Osteocyte (in vitro differentiated cells): ENCODE measurements at regions not wholly inside any gene's neighbourhood (a gene's known extent, or its start where the extent isn't known, plus 50 kb on each side); places are given as distances from the start of the nearest gene placed in this dataset.

Source experiments
- DNase-seq: peaks from one replicate; pipeline ENCODE4 v3.0.0; 2021; ENCODE audit warnings: mixed read lengths; ENCODE audit not compliant: unreplicated experiment; ENCODE audit errors: extremely low spot score
- H3K27ac Mint-ChIP-seq: one replicate; pipeline ENCODE4 v1.8.0; 2021; ENCODE audit warnings: mild to moderate bottlenecking, mixed read lengths; ENCODE audit not compliant: unreplicated experiment
- H3K27me3 Mint-ChIP-seq: one replicate; pipeline ENCODE4 v1.8.0; 2021; ENCODE audit warnings: mixed read lengths; ENCODE audit not compliant: unreplicated experiment
- H3K36me3 Mint-ChIP-seq: one replicate; pipeline ENCODE4 v1.8.0; 2021; ENCODE audit warnings: mixed read lengths; ENCODE audit not compliant: unreplicated experiment
- H3K4me1 Mint-ChIP-seq: one replicate; pipeline ENCODE4 v1.8.0; 2021; ENCODE audit warnings: mixed read lengths; ENCODE audit not compliant: unreplicated experiment
- H3K4me3 Mint-ChIP-seq: one replicate; pipeline ENCODE4 v1.8.0; 2021; ENCODE audit warnings: mild to moderate bottlenecking, moderate library complexity, mixed read lengths; ENCODE audit not compliant: unreplicated experiment
- H3K9me3 Mint-ChIP-seq: one replicate; pipeline ENCODE4 v1.8.0; 2021; ENCODE audit warnings: mixed read lengths; ENCODE audit not compliant: unreplicated experiment
- CTCF ChIP-seq: fragments of 200-600 bp; sonication (generic); IDR thresholded peaks from 2 replicates; pipeline ENCODE4 v1.5.0; 2021; ENCODE audit warnings: antibody characterized with exemption, mild to moderate bottlenecking, moderate library complexity

DNA sequence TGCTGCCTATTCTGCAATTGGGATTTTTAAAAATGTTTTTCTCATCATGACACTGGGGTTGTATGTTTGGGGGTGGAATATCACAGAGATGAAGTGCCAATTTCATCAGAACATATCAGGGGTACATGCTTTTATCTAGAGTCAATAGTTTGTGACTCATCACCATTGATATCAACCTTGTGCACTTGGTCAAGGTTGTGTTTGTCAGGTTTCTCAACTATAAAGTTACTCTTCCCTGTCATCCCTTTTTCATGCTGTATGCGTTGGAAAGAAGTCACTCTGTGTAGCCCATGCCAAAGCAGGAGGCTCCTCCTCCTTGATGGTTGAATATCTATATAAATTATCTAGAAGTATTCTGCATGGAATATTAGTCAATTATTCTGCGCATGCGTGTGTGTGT lies 145.4 kb upstream of the TSHZ2 start:
- Mint-ChIP-seq H3K9me3 (peaks cover 25% of the 10 kb centered on the region), H3K4me3 (no peak overlapping the region), H3K36me3 (no peaks in the 10 kb centered on the region), H3K27me3 (no peaks in the 10 kb centered on the region), H3K4me1 (no peaks in the 10 kb centered on the region), H3K27ac (no peak overlapping the region)
- TF ChIP-seq CTCF: no peak
- DNase-seq: no peak

DNA sequence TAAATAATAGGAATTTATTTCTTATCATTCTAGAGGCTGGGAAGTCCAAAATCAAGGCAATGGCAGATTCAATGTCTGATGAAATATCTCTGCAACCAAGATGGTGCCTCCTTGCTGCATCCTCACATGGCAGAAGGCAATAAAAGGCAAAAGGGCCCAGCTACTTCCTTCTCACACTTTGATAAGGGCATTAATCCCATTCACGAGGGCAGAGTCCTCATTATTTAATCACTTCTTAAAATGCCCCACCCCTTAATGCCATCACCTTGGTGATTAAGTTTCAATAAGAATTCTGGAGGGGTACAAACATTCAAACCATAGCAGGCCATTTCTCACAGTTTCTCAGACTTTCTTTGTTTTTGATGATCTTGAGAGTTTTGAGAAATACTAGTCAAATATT lies 145.8 kb upstream of the TSHZ2 start:
- H3K36me3 Mint-ChIP-seq: no peaks in the 10 kb centered on the region
- no peak for DNase-seq
- H3K27me3 Mint-ChIP-seq: no peaks in the 10 kb centered on the region
- no peak for TF ChIP-seq CTCF
- peaks cover 25% of the 10 kb centered on the region for H3K9me3 Mint-ChIP-seq
- no peak overlapping the region for H3K4me3 Mint-ChIP-seq
- H3K4me1 Mint-ChIP-seq: no peaks in the 10 kb centered on the region
- no peak overlapping the region for H3K27ac Mint-ChIP-seq

DNA sequence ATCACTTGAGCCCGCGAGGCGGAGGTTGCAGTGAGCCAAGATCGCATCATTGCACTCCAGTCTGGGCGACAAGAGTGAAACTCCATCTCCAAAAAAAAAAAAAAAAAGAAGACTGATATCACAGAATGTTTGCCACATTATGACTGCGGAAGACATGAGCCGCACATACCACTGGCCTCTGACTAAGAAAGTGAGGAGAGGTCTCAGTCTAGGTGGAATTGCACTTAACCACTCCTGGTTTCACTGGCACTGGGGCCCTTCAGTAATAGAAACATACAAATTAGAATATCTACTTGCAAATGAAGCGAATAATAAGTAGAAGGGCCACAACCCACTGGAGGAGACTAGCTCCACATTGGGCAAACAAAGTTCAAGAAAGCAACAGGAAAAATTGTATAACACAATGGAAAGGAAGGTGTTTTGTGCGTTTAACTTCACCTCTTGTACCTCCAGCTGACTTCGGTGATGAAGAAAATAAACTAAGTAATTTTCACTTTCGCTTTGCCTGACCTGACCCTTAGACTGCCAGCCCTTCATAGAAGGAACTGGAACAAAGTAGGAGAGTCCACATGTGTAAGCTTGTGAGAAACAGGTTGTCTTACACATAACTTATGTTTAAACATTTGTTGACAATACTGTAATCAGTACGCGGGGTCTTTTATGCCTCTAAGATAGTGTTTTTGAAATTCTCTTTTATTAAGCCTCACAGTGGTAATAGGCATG lies 147.5 kb upstream of the TSHZ2 start:
- peaks cover 13% of the 10 kb centered on the region for H3K9me3 Mint-ChIP-seq
- TF ChIP-seq CTCF: no peak
- DNase-seq: no peak
- H3K27me3 Mint-ChIP-seq: no peaks in the 10 kb centered on the region
- no peak overlapping the region for H3K27ac Mint-ChIP-seq
- H3K4me1 Mint-ChIP-seq: no peaks in the 10 kb centered on the region
- no peak overlapping the region for H3K4me3 Mint-ChIP-seq
- H3K36me3 Mint-ChIP-seq: no peaks in the 10 kb centered on the region

GRCh38 chr20:52823303-52823702 lies 148.9 kb upstream of the TSHZ2 start:
- DNase-seq: no peak
- Mint-ChIP-seq H3K36me3 (no peaks in the 10 kb centered on the region), H3K4me1 (no peaks in the 10 kb centered on the region), H3K9me3 (peaks cover 9% of the 10 kb centered on the region), H3K27me3 (no peaks in the 10 kb centered on the region), H3K27ac (no peak overlapping the region), H3K4me3 (no peak overlapping the region)
- TF ChIP-seq CTCF: no peak

GRCh38 chr20:52820641-52821292 lies 151.4 kb upstream of the TSHZ2 start:
- no peak overlapping the region for H3K27ac Mint-ChIP-seq
- H3K9me3 Mint-ChIP-seq: peaks cover 8% of the 10 kb centered on the region
- no peaks in the 10 kb centered on the region for H3K4me1 Mint-ChIP-seq
- no peaks in the 10 kb centered on the region for H3K36me3 Mint-ChIP-seq
- H3K4me3 Mint-ChIP-seq: no peak overlapping the region
- no peaks in the 10 kb centered on the region for H3K27me3 Mint-ChIP-seq
- DNase-seq: no peak
- no peak for TF ChIP-seq CTCF
